ENCODE measurements at regions not wholly inside any gene's neighbourhood (a gene's known extent, or its start where the extent isn't known, plus 50 kb on each side); places are given as distances from the start of the nearest gene placed in this dataset.

- Histone ChIP-seq H3K9ac (ENCODE audit: control insufficient read depth, extremely low read depth, insufficient read depth, low read length) (no peak overlapping the region), H2AFZ (ENCODE audit: control insufficient read depth, low read length) (no peak overlapping the region), H3K27ac (ENCODE audit: control insufficient read depth, insufficient read depth, low read length) (no peak overlapping the region), H3K27me3 (ENCODE audit: control insufficient read depth, extremely low read depth, insufficient read depth, low read length) (no peaks in the 10 kb centered on the region), H3K36me3 (ENCODE audit: control insufficient read depth in 2 of 2, extremely low read depth in 1 of 2, insufficient read depth in 2 of 2, low read length in 2 of 2) (no peaks in the 10 kb centered on the region), H3K79me2 (ENCODE audit: control insufficient read depth, insufficient read depth, low read length) (no peaks in the 10 kb centered on the region), H3K9me1 (ENCODE audit: control insufficient read depth, extremely low read depth, insufficient read depth, low read length) (no peaks in the 10 kb centered on the region), H3K4me2 (ENCODE audit: control insufficient read depth, extremely low read depth, insufficient read depth, low read depth, low read length) (no peak overlapping the region), H4K20me1 (ENCODE audit: control insufficient read depth, extremely low read depth, insufficient read depth, low read length) (no peaks in the 10 kb centered on the region), H3K4me3 (ENCODE audit: control insufficient read depth in 2 of 3, extremely low read depth in 1 of 3, insufficient read depth in 2 of 3, low read depth in 1 of 3, low read length in 3 of 3) (no peak overlapping the region), H3K9me3 (ENCODE audit: control insufficient read depth, low read depth, low read length) (no peaks in the 10 kb centered on the region), H3K4me1 (ENCODE audit: control insufficient read depth, extremely low read depth, insufficient read depth, low read length) (no peaks in the 10 kb centered on the region)
- FAIRE-seq (no peak), DNase-seq (ENCODE audit: low read depth, low spot score) (no peak)
- dilution Hi-C loops (cut with MboI; ENCODE audit: extremely low pct_ligation_motif_present, low sequenced_read_pairs) = no loop called here
- TF ChIP-seq, protein P1, sequence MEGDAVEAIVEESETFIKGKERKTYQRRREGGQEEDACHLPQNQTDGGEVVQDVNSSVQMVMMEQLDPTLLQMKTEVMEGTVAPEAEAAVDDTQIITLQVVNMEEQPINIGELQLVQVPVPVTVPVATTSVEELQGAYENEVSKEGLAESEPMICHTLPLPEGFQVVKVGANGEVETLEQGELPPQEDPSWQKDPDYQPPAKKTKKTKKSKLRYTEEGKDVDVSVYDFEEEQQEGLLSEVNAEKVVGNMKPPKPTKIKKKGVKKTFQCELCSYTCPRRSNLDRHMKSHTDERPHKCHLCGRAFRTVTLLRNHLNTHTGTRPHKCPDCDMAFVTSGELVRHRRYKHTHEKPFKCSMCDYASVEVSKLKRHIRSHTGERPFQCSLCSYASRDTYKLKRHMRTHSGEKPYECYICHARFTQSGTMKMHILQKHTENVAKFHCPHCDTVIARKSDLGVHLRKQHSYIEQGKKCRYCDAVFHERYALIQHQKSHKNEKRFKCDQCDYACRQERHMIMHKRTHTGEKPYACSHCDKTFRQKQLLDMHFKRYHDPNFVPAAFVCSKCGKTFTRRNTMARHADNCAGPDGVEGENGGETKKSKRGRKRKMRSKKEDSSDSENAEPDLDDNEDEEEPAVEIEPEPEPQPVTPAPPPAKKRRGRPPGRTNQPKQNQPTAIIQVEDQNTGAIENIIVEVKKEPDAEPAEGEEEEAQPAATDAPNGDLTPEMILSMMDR (optimal IDR thresholded peaks at IDR 0.05 in 1 of 3, IDR thresholded peaks at IDR 0.05 in 1 of 3, conservative IDR thresholded peaks at IDR 0.05 in 1 of 3; ENCODE audit: extremely low read depth in 1 of 3, insufficient read depth in 2 of 3, low read length in 3 of 3) = no peak
- TF ChIP-seq EZH2 (IDR thresholded peaks at IDR 0.05; ENCODE audit: low read length) = no peak
These were observed 502.7 kb downstream of the ETNK1 start for GRCh38 chr12:23127701-23128100.

- Histone ChIP-seq H3K27me3 (ENCODE audit: control insufficient read depth, extremely low read depth, insufficient read depth, low read length) (no peaks in the 10 kb centered on the region), H3K4me3 (ENCODE audit: control insufficient read depth in 2 of 3, extremely low read depth in 1 of 3, insufficient read depth in 2 of 3, low read depth in 1 of 3, low read length in 3 of 3) (no peak overlapping the region), H3K79me2 (ENCODE audit: control insufficient read depth, insufficient read depth, low read length) (no peaks in the 10 kb centered on the region), H3K9me1 (ENCODE audit: control insufficient read depth, extremely low read depth, insufficient read depth, low read length) (no peaks in the 10 kb centered on the region), H3K4me1 (ENCODE audit: control insufficient read depth, extremely low read depth, insufficient read depth, low read length) (no peaks in the 10 kb centered on the region), H3K27ac (ENCODE audit: control insufficient read depth, insufficient read depth, low read length) (no peak overlapping the region), H3K9me3 (ENCODE audit: control insufficient read depth, low read depth, low read length) (no peaks in the 10 kb centered on the region), H3K4me2 (ENCODE audit: control insufficient read depth, extremely low read depth, insufficient read depth, low read depth, low read length) (no peak overlapping the region), H4K20me1 (ENCODE audit: control insufficient read depth, extremely low read depth, insufficient read depth, low read length) (no peaks in the 10 kb centered on the region), H2AFZ (ENCODE audit: control insufficient read depth, low read length) (no peak overlapping the region), H3K9ac (ENCODE audit: control insufficient read depth, extremely low read depth, insufficient read depth, low read length) (no peak overlapping the region), H3K36me3 (ENCODE audit: control insufficient read depth in 2 of 2, extremely low read depth in 1 of 2, insufficient read depth in 2 of 2, low read length in 2 of 2) (no peaks in the 10 kb centered on the region)
- FAIRE-seq = no peak
- DNase-seq (ENCODE audit: low read depth, low spot score) = no peak
- TF ChIP-seq, protein P1 (optimal IDR thresholded peaks at IDR 0.05 in 1 of 3, IDR thresholded peaks at IDR 0.05 in 1 of 3, conservative IDR thresholded peaks at IDR 0.05 in 1 of 3; ENCODE audit: extremely low read depth in 1 of 3, insufficient read depth in 2 of 3, low read length in 3 of 3) = no peak
- no peak for TF ChIP-seq EZH2 (IDR thresholded peaks at IDR 0.05; ENCODE audit: low read length)
- dilution Hi-C loops (cut with MboI; ENCODE audit: extremely low pct_ligation_motif_present, low sequenced_read_pairs) = no loop called here
These were observed 503.5 kb downstream of the ETNK1 start for GRCh38 chr12:23128462-23128861.

Data from keratinocyte (primary cell).